Uterus (tissue), 3 donors: ENCODE measurements at regions not wholly inside any gene's neighbourhood (a gene's known extent, or its start where the extent isn't known, plus 50 kb on each side); places are given as distances from the start of the nearest gene placed in this dataset.

Experiments used
- DNase-seq, 2 donors: peaks; one replicate each; pipeline ENCODE4 v3.0.0-alpha.2; 2019 to 2020
- H3K27ac ChIP-seq, 2 donors: fragments of 200-600 bp; sonication (generic); 1 replicate in 1 of 2; 2 replicates in 1 of 2; pipeline ENCODE4 v1.5.1; 2016 to 2018
- H3K27me3 ChIP-seq, 2 donors: fragments of 200-600 bp; sonication (generic); one replicate each; pipeline ENCODE4 v1.5.1; 2018 to 2019; ENCODE audit warnings: control low read depth in 1 of 2
- H3K36me3 ChIP-seq, 2 donors: fragments of 200-600 bp; sonication (generic); one replicate each; pipeline ENCODE4 v1.5.1; 2019; ENCODE audit warnings: control low read depth in 1 of 2
- H3K4me1 ChIP-seq, 2 donors: fragments of 200-600 bp; sonication (generic); one replicate each; pipeline ENCODE4 v1.5.1; 2018 to 2019; ENCODE audit warnings: control low read depth in 1 of 2
- H3K4me3 ChIP-seq, 2 donors: fragments of 200-600 bp; sonication (generic); 1 replicate in 1 of 2; 2 replicates in 1 of 2; pipeline ENCODE4 v1.5.1; 2018 to 2019; ENCODE audit warnings: mild to moderate bottlenecking in 1 of 2
- H3K9me3 ChIP-seq, 2 donors: fragments of 200-600 bp; sonication (generic); one replicate each; pipeline ENCODE4 v1.5.1; 2019; ENCODE audit warnings: control low read depth in 1 of 2
- CTCF ChIP-seq, 4 experiments: fragments of 200-600 bp in 2 of 4; fragments of 450-650 bp in 2 of 4; sonication (generic) in 2 of 4; IDR thresholded peaks; one replicate each; pipeline ENCODE4 v1.5.1; 2016 to 2019; ENCODE audit warnings: antibody characterized with exemption in 4 of 4, mild to moderate bottlenecking in 2 of 4, moderate library complexity in 1 of 4
- POLR2A ChIP-seq, 2 donors: fragments of 450-650 bp; IDR thresholded peaks; one replicate each; pipeline ENCODE4 v1.6.1; 2016; ENCODE audit warnings: antibody characterized with exemption in 2 of 2, mild to moderate bottlenecking in 1 of 2, moderate library complexity in 1 of 2
- intact Hi-C: fragments of 100-400 bp; cut with DNase I; formaldehyde crosslinking; loops from one replicate; pipeline ENCODE4 v1.15.1; 2023; ENCODE audit warnings: low total_unique reads
- donor health status: DM: yes; HTN: yes; CAD: no.

- no peaks in the 10 kb centered on the region for H3K36me3 ChIP-seq
- H3K4me1 ChIP-seq: no peaks in the 10 kb centered on the region
- no peak overlapping the region for H3K4me3 ChIP-seq
- no peak overlapping the region for H3K27ac ChIP-seq
- no peak for TF ChIP-seq POLR2A (IDR thresholded peaks at IDR 0.05)
- TF ChIP-seq CTCF (IDR thresholded peaks at IDR 0.05): no peak
- no peaks in the 10 kb centered on the region for H3K9me3 ChIP-seq
- intact Hi-C loops: no loop called here
- no peaks in the 10 kb centered on the region for H3K27me3 ChIP-seq
- no peak for DNase-seq
These were observed 518.0 kb upstream of the KLF6 start for GRCh38 chr10:4303045-4303444.

GRCh38 chr10:4301291-4302045 is 516.5 kb upstream of the KLF6 start:
- TF ChIP-seq CTCF (IDR thresholded peaks at IDR 0.05): no peak
- TF ChIP-seq POLR2A (IDR thresholded peaks at IDR 0.05): no peak
- Histone ChIP-seq H3K4me3 (no peak overlapping the region), H3K27ac (peak overlapping the region in 1 of 2 donors; percentile 49), H3K9me3 (no peaks in the 10 kb centered on the region), H3K4me1 (no peaks in the 10 kb centered on the region), H3K36me3 (no peaks in the 10 kb centered on the region), H3K27me3 (no peaks in the 10 kb centered on the region)
- intact Hi-C loops: no loop called here
- no peak for DNase-seq

- TF ChIP-seq CTCF (IDR thresholded peaks at IDR 0.05) (no peak), POLR2A (IDR thresholded peaks at IDR 0.05) (no peak)
- DNase-seq: no peak
- H3K4me3 ChIP-seq: no peak overlapping the region
- H3K27ac ChIP-seq: no peak overlapping the region
- no peaks in the 10 kb centered on the region for H3K9me3 ChIP-seq
- H3K27me3 ChIP-seq: no peaks in the 10 kb centered on the region
- intact Hi-C loops: no loop called here
- H3K4me1 ChIP-seq: no peaks in the 10 kb centered on the region
- H3K36me3 ChIP-seq: peaks cover 0 to 3% of the 10 kb centered on the region in 2 donors
These were observed 511.2 kb upstream of the KLF6 start for GRCh38 chr10:4296161-4296560.

- intact Hi-C loops: no loop called here
- no peak for TF ChIP-seq POLR2A (IDR thresholded peaks at IDR 0.05)
- no peak for TF ChIP-seq CTCF (IDR thresholded peaks at IDR 0.05)
- no peaks in the 10 kb centered on the region for H3K9me3 ChIP-seq
- no peaks in the 10 kb centered on the region for H3K4me1 ChIP-seq
- no peaks in the 10 kb centered on the region for H3K27me3 ChIP-seq
- H3K27ac ChIP-seq: no peak overlapping the region
- no peak for DNase-seq
- no peak overlapping the region for H3K4me3 ChIP-seq
- peaks cover 0 to 3% of the 10 kb centered on the region in 2 donors for H3K36me3 ChIP-seq
These were observed 510.2 kb upstream of the KLF6 start for GRCh38 chr10:4294996-4295792.

- H3K4me3 ChIP-seq: no peak overlapping the region
- intact Hi-C loops: no loop called here
- no peak overlapping the region for H3K27ac ChIP-seq
- H3K36me3 ChIP-seq: peaks cover 0 to 3% of the 10 kb centered on the region in 2 donors
- TF ChIP-seq POLR2A (IDR thresholded peaks at IDR 0.05) (no peak), CTCF (IDR thresholded peaks at IDR 0.05) (no peak)
- no peaks in the 10 kb centered on the region for H3K4me1 ChIP-seq
- no peaks in the 10 kb centered on the region for H3K27me3 ChIP-seq
- DNase-seq: no peak
- no peaks in the 10 kb centered on the region for H3K9me3 ChIP-seq
These were observed 509.3 kb upstream of the KLF6 start for GRCh38 chr10:4294271-4294670.
